ENCODE measurements at regions not wholly inside any gene's neighbourhood (a gene's known extent, or its start where the extent isn't known, plus 50 kb on each side); places are given as distances from the start of the nearest gene placed in this dataset.

DNA sequence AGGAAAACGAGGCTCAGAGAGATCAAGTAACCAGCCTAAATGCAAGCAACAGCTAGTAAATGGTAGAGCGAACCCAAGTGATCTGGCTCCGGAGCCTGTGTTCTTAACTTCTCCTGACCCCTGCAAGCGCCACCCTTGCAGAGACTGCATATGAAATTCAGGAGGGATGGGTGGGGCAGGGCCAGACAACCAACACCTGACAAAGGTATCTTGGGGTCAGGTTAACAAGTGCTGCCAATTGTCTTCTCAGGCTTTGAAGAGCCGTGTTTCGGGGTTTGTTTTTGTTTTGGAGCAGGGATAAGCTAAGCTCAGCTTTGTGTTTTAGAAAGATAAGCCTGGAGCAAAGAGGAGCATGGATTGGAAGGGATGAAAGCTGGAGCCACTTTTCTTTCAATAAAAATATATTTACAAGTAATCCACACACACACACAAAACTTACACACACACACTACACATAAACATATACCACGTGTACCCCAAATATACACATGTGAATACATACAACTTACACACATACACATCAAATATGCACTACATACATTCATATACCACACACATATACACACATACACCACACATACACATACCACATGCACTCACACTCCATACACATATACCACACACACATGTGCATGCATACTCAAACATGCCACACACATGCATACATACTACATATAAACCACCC lies 722.0 kb downstream of the DIAPH3 start:
- TF ChIP-seq, protein P1, sequence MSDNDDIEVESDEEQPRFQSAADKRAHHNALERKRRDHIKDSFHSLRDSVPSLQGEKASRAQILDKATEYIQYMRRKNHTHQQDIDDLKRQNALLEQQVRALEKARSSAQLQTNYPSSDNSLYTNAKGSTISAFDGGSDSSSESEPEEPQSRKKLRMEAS (IDR thresholded peaks at IDR 0.05), result no peak
- no peak for TF ChIP-seq PHF20 (CRISPR knock-in tag; IDR thresholded peaks at IDR 0.05)
- TF ChIP-seq JUNB (CRISPR knock-in tag; IDR thresholded peaks at IDR 0.05; ENCODE audit: borderline replicate concordance), result no peak
- no peak for TF ChIP-seq KDM2A (CRISPR knock-in tag; IDR thresholded peaks at IDR 0.05; ENCODE audit: borderline replicate concordance, low read depth)
- TF ChIP-seq, protein P2, sequence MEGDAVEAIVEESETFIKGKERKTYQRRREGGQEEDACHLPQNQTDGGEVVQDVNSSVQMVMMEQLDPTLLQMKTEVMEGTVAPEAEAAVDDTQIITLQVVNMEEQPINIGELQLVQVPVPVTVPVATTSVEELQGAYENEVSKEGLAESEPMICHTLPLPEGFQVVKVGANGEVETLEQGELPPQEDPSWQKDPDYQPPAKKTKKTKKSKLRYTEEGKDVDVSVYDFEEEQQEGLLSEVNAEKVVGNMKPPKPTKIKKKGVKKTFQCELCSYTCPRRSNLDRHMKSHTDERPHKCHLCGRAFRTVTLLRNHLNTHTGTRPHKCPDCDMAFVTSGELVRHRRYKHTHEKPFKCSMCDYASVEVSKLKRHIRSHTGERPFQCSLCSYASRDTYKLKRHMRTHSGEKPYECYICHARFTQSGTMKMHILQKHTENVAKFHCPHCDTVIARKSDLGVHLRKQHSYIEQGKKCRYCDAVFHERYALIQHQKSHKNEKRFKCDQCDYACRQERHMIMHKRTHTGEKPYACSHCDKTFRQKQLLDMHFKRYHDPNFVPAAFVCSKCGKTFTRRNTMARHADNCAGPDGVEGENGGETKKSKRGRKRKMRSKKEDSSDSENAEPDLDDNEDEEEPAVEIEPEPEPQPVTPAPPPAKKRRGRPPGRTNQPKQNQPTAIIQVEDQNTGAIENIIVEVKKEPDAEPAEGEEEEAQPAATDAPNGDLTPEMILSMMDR (CRISPR knock-in tag; IDR thresholded peaks at IDR 0.05), result no peak
- TF ChIP-seq, protein P3, sequence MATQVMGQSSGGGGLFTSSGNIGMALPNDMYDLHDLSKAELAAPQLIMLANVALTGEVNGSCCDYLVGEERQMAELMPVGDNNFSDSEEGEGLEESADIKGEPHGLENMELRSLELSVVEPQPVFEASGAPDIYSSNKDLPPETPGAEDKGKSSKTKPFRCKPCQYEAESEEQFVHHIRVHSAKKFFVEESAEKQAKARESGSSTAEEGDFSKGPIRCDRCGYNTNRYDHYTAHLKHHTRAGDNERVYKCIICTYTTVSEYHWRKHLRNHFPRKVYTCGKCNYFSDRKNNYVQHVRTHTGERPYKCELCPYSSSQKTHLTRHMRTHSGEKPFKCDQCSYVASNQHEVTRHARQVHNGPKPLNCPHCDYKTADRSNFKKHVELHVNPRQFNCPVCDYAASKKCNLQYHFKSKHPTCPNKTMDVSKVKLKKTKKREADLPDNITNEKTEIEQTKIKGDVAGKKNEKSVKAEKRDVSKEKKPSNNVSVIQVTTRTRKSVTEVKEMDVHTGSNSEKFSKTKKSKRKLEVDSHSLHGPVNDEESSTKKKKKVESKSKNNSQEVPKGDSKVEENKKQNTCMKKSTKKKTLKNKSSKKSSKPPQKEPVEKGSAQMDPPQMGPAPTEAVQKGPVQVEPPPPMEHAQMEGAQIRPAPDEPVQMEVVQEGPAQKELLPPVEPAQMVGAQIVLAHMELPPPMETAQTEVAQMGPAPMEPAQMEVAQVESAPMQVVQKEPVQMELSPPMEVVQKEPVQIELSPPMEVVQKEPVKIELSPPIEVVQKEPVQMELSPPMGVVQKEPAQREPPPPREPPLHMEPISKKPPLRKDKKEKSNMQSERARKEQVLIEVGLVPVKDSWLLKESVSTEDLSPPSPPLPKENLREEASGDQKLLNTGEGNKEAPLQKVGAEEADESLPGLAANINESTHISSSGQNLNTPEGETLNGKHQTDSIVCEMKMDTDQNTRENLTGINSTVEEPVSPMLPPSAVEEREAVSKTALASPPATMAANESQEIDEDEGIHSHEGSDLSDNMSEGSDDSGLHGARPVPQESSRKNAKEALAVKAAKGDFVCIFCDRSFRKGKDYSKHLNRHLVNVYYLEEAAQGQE (IDR thresholded peaks at IDR 0.05; ENCODE audit: borderline replicate concordance in 1 of 2, low read depth in 1 of 2, low read length in 2 of 2), result no peak
- TF ChIP-seq POLR2A (IDR thresholded peaks at IDR 0.05; ENCODE audit: insufficient read depth in 1 of 2, low read depth in 2 of 2, low read length in 2 of 2), result no peak
- TF ChIP-seq NCOR1 (IDR thresholded peaks at IDR 0.05; ENCODE audit: borderline replicate concordance, low read length), result no peak
- TF ChIP-seq ZNF121 (CRISPR knock-in tag; IDR thresholded peaks at IDR 0.05), result no peak
- no peak for TF ChIP-seq SMC3 (IDR thresholded peaks at IDR 0.05; ENCODE audit: low read length)
- no peak for TF ChIP-seq EZH2 (conservative IDR thresholded peaks at IDR 0.05; ENCODE audit: low read depth, low read length)
- no peak for TF ChIP-seq NPAS2 (CRISPR knock-in tag; IDR thresholded peaks at IDR 0.05; ENCODE audit: borderline replicate concordance)
- TF ChIP-seq, protein P4, sequence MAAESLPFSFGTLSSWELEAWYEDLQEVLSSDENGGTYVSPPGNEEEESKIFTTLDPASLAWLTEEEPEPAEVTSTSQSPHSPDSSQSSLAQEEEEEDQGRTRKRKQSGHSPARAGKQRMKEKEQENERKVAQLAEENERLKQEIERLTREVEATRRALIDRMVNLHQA (CRISPR knock-in tag; IDR thresholded peaks at IDR 0.05), result no peak

Measured in HepG2 (cell line).